AG09309 (cell line): ENCODE measurements at regions not wholly inside any gene's neighbourhood (a gene's known extent, or its start where the extent isn't known, plus 50 kb on each side); places are given as distances from the start of the nearest gene placed in this dataset.

Source experiments
- DNase-seq: peaks from one replicate; pipeline ENCODE4 v3.0.0-alpha.2; 2010; ENCODE audit warnings: low read depth
- H3K4me3 ChIP-seq: 2 replicates; pipeline ENCODE4 v1.5.1; 2011; ENCODE audit warnings: mild to moderate bottlenecking, low read depth, low read length, moderate library complexity; ENCODE audit not compliant: control insufficient read depth
- CTCF ChIP-seq: IDR thresholded peaks from 2 replicates; pipeline ENCODE4 v1.5.1; 2011; ENCODE audit warnings: mild to moderate bottlenecking, low read depth, low read length, inconsistent platforms; ENCODE audit not compliant: insufficient read depth, control insufficient read depth; ENCODE audit errors: missing control alignments

GRCh38 chrX:104419211-104419610 lies 146.8 kb upstream of the IL1RAPL2 start:
- DNase-seq, result no peak
- no peak overlapping the region for H3K4me3 ChIP-seq
- TF ChIP-seq CTCF, result no peak

GRCh38 chrX:104411800-104412199 lies 154.2 kb upstream of the IL1RAPL2 start:
- no peak overlapping the region for H3K4me3 ChIP-seq
- no peak for TF ChIP-seq CTCF
- no peak for DNase-seq

GRCh38 chrX:104400387-104400786 lies 145.7 kb upstream of the ESX1 start:
- DNase-seq, result no peak
- TF ChIP-seq CTCF, result no peak
- H3K4me3 ChIP-seq, result no peak overlapping the region

GRCh38 chrX:104392350-104392749 lies 137.6 kb upstream of the ESX1 start:
- TF ChIP-seq CTCF, result no peak
- no peak for DNase-seq
- H3K4me3 ChIP-seq, result no peak overlapping the region

- no peak for DNase-seq
- TF ChIP-seq CTCF, result no peak
- H3K4me3 ChIP-seq, result no peak overlapping the region
These were observed 137.2 kb upstream of the ESX1 start for GRCh38 chrX:104391906-104392305.

- no peak overlapping the region for H3K4me3 ChIP-seq
- no peak for DNase-seq
- TF ChIP-seq CTCF, result no peak
These were observed 122.2 kb upstream of the ESX1 start for GRCh38 chrX:104376937-104377336.

- no peak for DNase-seq
- no peak overlapping the region for H3K4me3 ChIP-seq
- TF ChIP-seq CTCF, result no peak
These were observed 117.8 kb upstream of the ESX1 start for GRCh38 chrX:104372547-104372946.
